ENCODE measurements at regions not wholly inside any gene's neighbourhood (a gene's known extent, or its start where the extent isn't known, plus 50 kb on each side); places are given as distances from the start of the nearest gene placed in this dataset.

DNA sequence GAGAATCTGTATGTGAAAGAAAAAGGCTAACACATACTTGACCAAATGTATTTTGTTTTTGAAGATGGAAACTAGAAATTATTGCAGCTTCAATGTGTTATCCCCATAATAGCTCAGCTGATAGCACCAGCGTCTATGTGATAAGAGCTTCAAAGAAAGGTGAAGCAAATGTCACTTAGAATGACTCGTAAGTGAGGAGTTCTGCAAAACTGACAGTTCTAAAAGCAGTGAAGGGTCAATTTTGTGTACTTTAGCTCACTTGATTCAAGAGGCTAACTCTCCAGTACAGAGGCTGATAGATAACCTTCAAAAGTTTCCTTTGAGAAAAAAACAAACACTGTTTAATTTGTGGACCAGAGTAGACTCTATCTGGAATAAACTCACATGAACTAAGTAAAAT lies 87.2 kb upstream of the CARD18 start:
- WGBS, result 84% methylated on average over 2 of the region's 2 CpGs
- TF ChIP-seq POLR2AphosphoS5 (IDR thresholded peaks at IDR 0.05), result no peak
- Histone ChIP-seq H3K27me3 (no peaks in the 10 kb centered on the region), H3K9me3 (no peaks in the 10 kb centered on the region), H3K4me1 (peaks cover 4% of the 10 kb centered on the region), H3K4me3 (no peak overlapping the region), H3K36me3 (no peaks in the 10 kb centered on the region), H3K27ac (no peak overlapping the region)
- DNase-seq (ENCODE audit: low spot score in 2 of 2), result no peak

DNA sequence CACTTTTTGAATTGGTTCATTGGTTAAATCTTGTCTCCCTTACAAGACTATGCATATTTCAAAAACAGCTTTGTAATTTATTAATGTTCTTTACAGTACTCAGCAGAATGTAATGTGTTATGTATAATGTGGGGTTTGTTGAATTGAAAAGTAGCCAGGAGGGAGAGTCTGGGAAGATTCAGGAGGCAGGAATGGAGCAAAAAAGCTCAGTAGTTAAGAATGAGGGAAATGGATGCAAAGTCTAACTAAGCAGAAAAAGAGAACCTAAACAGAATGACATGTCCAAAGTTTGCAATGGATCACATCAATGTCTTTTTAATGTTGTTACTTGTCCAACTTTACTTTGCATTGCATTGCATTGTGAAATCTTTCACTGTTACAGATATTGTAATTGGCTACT lies 86.5 kb upstream of the CARD18 start:
- Histone ChIP-seq H3K27ac (no peak overlapping the region), H3K36me3 (no peaks in the 10 kb centered on the region), H3K9me3 (no peaks in the 10 kb centered on the region), H3K4me3 (no peak overlapping the region), H3K4me1 (peaks cover 4% of the 10 kb centered on the region), H3K27me3 (no peaks in the 10 kb centered on the region)
- no peak for DNase-seq (ENCODE audit: low spot score in 2 of 2)
- no peak for TF ChIP-seq POLR2AphosphoS5 (IDR thresholded peaks at IDR 0.05)
- TF ChIP-seq, protein P1, sequence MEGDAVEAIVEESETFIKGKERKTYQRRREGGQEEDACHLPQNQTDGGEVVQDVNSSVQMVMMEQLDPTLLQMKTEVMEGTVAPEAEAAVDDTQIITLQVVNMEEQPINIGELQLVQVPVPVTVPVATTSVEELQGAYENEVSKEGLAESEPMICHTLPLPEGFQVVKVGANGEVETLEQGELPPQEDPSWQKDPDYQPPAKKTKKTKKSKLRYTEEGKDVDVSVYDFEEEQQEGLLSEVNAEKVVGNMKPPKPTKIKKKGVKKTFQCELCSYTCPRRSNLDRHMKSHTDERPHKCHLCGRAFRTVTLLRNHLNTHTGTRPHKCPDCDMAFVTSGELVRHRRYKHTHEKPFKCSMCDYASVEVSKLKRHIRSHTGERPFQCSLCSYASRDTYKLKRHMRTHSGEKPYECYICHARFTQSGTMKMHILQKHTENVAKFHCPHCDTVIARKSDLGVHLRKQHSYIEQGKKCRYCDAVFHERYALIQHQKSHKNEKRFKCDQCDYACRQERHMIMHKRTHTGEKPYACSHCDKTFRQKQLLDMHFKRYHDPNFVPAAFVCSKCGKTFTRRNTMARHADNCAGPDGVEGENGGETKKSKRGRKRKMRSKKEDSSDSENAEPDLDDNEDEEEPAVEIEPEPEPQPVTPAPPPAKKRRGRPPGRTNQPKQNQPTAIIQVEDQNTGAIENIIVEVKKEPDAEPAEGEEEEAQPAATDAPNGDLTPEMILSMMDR (IDR thresholded peaks at IDR 0.05), result no peak

GRCh38 chr11:105224482-105225253 lies 85.1 kb upstream of the CARD18 start:
- no peak for DNase-seq (ENCODE audit: low spot score in 2 of 2)
- WGBS, result 33% methylated on average over 4 of the region's 4 CpGs
- Histone ChIP-seq H3K27ac (no peak overlapping the region), H3K27me3 (no peaks in the 10 kb centered on the region), H3K9me3 (no peaks in the 10 kb centered on the region), H3K4me3 (no peak overlapping the region), H3K4me1 (peaks cover 2% of the 10 kb centered on the region), H3K36me3 (no peaks in the 10 kb centered on the region)
- TF ChIP-seq POLR2A (IDR thresholded peaks at IDR 0.05), result no peak
- TF ChIP-seq, protein P1 (IDR thresholded peaks at IDR 0.05), result no peak
- no peak for TF ChIP-seq POLR2AphosphoS5 (IDR thresholded peaks at IDR 0.05)
- no peak for TF ChIP-seq EP300 (IDR thresholded peaks at IDR 0.05)

DNA sequence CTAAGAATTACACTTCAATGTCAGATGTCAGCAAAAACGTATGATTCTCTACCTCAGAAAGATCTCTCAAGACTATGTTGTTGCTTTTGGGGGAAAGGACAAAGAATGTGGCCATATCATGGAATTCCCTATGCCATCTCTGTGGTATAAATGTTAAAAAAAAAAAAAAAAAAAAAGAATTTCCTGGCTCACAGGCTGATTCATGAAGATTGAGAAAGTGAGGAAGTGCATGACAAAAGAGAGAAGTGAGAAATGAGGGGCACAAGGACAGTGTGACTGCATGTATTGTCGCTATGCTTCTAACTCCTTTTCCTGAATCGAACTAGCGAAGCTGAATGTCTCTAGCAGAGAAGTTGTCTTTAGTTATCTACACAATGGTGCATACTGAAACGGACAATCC lies 80.6 kb upstream of the CARD18 start:
- no peak for DNase-seq (ENCODE audit: low spot score in 2 of 2)
- H3K27ac ChIP-seq, result no peak overlapping the region

DNA sequence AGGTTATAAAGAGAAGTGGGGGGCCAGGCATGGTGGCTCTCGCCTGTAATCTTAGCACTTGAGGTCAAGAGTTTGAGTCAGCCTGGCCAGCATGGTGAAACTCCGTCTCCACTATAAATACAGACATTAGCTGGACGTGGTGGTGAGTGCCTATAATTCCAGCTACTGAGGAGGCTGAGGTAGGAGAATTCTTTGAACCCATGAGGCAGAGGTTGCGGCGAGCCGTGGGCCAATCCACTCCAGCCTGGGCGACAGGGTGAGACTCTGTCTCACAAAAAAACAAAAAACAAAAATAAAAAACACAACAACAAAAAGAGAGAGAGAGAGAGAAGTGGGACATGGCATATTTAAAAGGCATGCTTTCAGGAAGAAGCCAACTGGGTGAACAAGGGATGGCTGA lies 80.1 kb upstream of the CARD18 start:
- 92% methylated on average over 7 of the region's 7 CpGs for WGBS
- no peaks in the 10 kb centered on the region for H3K27me3 ChIP-seq
- TF ChIP-seq POLR2A (IDR thresholded peaks at IDR 0.05), result no peak
- TF ChIP-seq, protein P1 (IDR thresholded peaks at IDR 0.05), result no peak
- TF ChIP-seq POLR2AphosphoS5 (IDR thresholded peaks at IDR 0.05), result no peak
- TF ChIP-seq EP300 (IDR thresholded peaks at IDR 0.05), result no peak
- no peak for DNase-seq (ENCODE audit: low spot score in 2 of 2)
- no peaks in the 10 kb centered on the region for H3K9me3 ChIP-seq
- no peaks in the 10 kb centered on the region for H3K4me1 ChIP-seq
- no peaks in the 10 kb centered on the region for H3K36me3 ChIP-seq
- H3K27ac ChIP-seq, result no peak overlapping the region
- H3K4me3 ChIP-seq, result no peak overlapping the region

More for the DNA sequence above, 80.6 kb upstream of the CARD18 start:
- H3K4me3 ChIP-seq, result no peak overlapping the region
- no peaks in the 10 kb centered on the region for H3K36me3 ChIP-seq
- no peaks in the 10 kb centered on the region for H3K4me1 ChIP-seq
- H3K9me3 ChIP-seq, result no peaks in the 10 kb centered on the region
- H3K27me3 ChIP-seq, result no peaks in the 10 kb centered on the region
- WGBS, result 80% methylated on average over 5 of the region's 5 CpGs
- no peak for TF ChIP-seq EP300 (IDR thresholded peaks at IDR 0.05)
- TF ChIP-seq POLR2AphosphoS5 (IDR thresholded peaks at IDR 0.05), result no peak
- no peak for TF ChIP-seq POLR2A (IDR thresholded peaks at IDR 0.05)
- TF ChIP-seq, protein P1 (IDR thresholded peaks at IDR 0.05), result no peak

DNA sequence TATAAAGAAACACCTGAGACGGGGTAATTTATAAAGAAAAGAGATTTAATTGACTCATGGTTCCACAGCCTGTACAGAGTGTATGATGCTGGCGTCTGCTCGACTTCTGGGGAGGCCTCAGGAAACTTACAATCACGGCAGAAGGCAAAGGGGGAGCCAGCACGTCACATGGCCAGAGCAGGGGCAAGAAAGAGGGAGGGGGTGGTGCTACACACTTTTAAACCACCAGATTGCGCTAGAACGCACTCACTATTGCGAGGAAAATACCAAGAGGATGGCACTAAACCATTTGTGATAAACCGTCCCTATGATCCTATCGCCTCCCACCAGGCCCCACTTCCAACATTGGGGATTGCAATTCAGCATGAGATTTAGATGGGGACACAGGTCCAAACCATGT lies 79.7 kb upstream of the CARD18 start:
- TF ChIP-seq, protein P1 (IDR thresholded peaks at IDR 0.05), result no peak
- no peak for TF ChIP-seq POLR2AphosphoS5 (IDR thresholded peaks at IDR 0.05)
- no peak for TF ChIP-seq POLR2A (IDR thresholded peaks at IDR 0.05)
- TF ChIP-seq EP300 (IDR thresholded peaks at IDR 0.05), result no peak
- Histone ChIP-seq H3K4me3 (no peak overlapping the region), H3K27ac (no peak overlapping the region), H3K27me3 (no peaks in the 10 kb centered on the region), H3K4me1 (no peaks in the 10 kb centered on the region), H3K9me3 (no peaks in the 10 kb centered on the region), H3K36me3 (no peaks in the 10 kb centered on the region)
- no peak for DNase-seq (ENCODE audit: low spot score in 2 of 2)
- 93% methylated on average over 10 of the region's 10 CpGs for WGBS
